OCI-M1 (cell line): ENCODE measurements at regions not wholly inside any gene's neighbourhood (a gene's known extent, or its start where the extent isn't known, plus 50 kb on each side); places are given as distances from the start of the nearest gene placed in this dataset.

Experiments used
- DNase-seq: peaks from one replicate; lab custom pipeline; 2025; lab: John Stamatoyannopoulos, UW

DNA sequence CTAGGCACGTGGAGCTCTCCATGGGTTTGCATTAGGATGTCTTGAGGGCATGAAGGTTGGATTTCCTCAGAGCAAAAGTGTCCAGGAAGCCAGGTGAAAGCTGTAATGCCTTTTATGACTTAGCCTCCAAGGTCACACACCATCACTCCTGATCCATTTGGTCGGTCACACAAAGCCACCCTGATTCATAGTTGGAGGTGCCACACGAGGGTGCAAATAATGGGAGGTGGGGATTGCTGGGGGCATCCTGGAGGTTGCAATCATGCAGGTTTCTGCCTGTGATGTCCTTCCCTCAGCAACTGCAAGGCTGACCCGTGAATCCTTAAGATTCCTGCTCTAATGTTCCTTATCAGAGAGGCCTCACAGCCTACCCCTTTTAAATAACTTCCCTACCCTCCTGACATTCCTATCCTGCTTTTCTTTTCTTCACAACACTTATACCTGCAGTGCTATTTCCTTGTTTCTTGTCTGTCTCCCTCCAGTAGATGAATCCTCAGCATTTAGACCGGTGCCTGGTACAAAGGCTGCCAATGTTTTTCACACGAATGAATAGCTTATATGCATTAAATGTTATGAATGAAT is 97.1 kb downstream of the LIPG start:
- no peak for DNase-seq

DNA sequence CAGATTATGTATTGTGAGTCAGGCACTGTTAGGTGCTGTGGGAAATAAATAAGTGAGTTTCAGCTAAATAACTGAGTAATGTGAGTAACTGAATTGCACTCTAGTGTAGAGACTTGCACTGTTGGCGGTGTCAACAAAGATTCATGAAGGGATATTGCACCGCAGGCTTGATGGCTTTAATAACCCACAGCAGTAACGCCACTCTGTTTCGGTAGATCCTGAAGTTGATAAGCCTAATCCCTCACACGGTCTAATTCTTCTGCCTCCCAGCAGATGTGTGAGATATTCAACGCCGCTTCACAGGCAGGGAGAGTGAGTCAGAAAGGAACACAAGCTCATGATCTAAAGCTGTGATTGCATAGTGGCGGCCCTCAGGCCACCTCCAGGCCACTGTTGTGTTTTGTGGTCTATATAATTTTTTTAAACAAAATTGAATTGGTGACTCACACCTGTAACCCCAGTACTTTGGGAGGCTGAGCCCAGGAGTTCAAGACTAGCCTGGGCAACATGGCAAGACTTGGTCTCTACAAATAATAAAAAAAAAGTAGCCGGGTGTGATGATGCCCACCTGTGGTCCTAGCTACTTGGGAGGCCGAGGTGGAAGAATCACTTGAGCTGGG is 94.3 kb downstream of the LIPG start:
- no peak for DNase-seq

DNA sequence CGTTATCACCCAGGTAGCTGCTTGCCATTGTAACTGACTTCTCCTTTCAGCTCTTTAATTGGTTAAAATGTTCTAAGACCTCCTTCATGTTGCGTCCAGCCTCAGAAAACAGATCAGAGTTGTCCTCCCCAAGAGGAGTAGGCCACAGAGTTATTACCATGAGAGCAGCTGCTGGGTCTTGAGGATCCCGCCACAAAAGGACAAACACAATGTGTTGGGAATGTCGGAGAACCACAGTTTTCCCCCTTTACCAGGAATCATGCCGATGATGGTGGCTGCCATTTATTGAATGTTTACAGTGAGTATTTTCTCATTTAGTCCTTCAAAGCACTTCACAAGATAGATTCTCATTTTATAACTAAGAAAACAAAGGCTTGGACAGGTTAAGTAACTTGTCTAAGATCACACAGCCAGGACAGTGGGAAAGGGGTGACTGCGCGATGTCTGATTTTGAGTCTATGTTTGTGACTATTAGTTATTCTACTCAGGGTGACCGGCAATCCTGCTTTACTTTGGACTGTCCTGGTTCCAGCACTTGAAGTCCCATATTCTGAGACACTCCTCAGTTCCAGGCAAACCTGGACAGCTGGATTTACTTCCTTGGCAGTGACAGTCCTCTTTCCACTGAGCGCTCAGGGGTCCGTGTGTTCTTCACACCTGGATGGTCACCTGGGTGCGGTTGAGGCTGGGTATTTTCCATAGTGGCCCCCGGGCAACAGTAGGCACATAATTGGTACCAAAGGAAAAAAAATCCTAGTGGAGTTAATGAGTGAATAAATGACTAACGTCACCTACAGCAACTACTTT is 93.6 kb downstream of the LIPG start:
- no peak for DNase-seq

DNA sequence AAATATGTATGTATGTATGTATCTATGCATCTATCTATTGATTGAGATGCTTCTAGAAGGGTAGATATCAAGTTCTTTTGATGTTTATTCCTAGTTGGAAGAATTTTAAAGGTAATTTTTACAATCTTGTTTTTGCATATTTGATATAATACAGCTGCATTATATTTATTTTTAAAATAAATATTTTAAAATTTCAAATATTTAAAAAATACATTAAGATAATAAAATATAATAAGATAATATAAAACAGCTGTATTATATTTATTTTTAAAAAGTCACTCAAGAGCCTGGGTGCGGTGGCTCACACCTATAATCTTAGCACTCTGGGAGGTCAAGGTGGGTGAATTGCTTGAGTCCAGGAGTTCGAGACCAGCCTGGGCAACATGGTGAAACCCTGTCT is 92.5 kb downstream of the LIPG start:
- no peak for DNase-seq

DNA sequence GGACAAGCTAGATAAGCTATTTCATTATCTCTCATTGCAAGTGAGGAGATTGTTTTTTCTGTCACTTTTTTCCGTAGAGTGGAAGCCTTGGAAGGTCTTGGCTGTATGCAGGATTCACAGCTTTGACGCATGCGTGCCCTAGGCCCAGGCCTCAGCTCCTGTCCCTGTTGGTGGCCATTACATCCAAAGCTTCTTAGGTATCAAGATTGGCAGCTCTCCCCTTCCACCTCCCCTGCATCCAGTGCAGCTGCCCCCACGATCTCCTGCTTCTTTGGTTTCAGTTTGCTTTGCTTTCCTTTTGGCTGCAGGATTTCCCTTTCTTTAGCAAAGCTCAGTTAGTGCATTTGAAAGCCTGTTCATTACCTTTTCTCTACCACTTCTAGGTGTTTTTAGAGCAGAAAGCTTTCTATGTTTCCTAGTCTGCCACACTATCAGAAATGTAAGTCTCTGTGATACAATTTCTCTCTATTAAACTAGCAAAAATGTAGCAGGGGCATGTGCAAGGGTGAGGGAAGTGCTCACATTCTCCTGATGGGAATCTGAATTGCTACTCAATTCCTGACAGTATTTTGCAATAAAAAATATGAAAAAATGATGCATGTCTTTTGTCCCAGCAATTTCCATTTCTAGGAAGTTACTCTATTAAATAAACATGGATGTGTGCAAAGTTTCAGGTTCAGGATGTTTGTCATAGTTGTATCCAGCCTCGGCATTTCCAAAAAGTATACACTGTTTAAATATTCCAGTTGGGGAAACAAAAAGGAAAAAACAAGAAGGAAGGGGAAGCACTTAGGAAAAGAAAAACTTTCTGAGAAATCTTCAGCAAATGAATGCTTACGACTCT is 91.2 kb downstream of the LIPG start:
- peak; percentile 26 for DNase-seq

DNA sequence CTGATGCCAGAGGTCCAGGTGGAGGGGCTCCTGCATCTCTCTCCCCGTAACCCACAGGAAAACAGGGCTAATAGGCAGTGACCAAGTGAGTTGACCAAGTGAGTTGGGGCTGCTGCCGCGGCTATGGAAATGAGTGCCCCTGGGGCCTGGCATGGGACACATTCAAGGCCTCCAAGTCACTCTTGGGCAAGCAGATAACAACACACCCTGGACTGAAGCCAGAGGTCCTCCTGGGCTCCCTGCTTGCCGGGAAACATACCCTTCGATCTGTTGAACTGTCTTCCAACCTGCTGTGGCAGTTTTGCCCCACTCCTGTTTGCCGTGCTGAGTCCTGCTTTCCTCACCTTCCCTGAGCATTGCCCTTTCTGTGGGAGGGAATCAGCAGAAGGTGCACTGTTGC is 89.2 kb downstream of the LIPG start:
- no peak for DNase-seq

DNA sequence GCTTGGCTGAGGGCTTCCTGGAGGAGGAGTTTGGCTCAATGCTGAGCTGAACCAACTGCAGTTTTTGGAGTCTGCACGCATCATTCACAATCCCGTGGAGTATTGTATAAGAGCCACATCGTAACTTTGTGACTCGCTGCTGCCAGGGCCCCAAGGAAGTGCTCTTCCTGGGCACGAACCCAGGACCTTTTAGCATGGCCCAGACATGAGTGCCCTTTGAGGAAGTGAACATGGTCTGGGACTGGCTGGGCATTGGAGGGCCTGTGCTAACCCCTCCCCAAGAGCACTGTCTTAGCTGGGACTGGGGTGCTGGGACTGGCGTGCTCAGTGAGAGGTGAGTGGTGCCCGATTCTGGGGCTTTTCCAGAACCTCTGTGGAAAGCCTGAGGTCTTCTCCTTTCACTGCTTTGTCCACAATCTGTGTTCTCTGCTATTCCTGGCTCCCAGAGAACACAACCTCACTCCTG is 88.6 kb downstream of the LIPG start:
- DNase-seq, result no peak

DNA sequence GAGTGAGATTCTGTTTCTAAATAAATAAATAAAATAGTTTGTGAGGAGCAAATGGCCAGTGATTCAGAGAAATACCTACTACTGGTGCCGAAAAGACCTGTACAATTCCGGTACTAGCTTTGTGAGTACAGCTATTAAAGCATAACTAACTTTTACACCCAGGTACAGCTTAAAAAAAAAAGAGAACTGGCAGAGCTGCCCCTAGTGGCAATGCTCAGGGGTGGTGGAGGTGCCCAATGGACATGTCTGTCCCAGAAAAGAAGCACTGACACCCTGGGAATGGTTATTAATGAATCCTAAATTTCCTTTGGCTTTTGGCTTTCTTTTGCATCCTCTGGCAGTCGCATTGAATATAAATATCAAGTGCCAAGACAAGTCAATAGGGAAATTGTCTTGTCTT is 87.0 kb downstream of the LIPG start:
- DNase-seq, result no peak
